ENCODE measurements at regions not wholly inside any gene's neighbourhood (a gene's known extent, or its start where the extent isn't known, plus 50 kb on each side); places are given as distances from the start of the nearest gene placed in this dataset.

DNA sequence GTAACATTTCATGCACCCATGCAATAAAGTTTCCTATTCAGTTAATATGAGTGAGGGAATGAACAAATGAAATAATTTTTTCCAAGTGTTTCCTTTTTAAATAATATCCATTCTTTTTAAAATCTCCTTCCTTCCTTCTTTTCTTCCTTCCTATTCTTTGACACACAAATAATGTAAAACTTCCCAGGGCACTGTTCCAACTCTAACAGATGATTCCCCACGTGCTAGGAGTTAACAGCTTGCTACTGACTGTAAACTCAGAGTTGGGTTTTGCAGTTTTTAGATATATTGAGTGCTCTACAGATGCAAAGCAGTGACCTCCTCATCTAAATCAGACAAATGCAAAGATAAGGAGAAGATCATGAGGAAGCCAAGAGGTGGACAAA lies 54.0 kb upstream of the POU2F1 start:
- Mint-ChIP-seq H3K4me1 (ENCODE audit: unreplicated experiment) (peaks cover 29% of the 10 kb centered on the region), H3K4me3 (ENCODE audit: unreplicated experiment) (no peak overlapping the region), H3K27me3 (ENCODE audit: unreplicated experiment) (no peaks in the 10 kb centered on the region), H3K36me3 (ENCODE audit: unreplicated experiment) (no peaks in the 10 kb centered on the region), H3K27ac (ENCODE audit: unreplicated experiment) (peak overlapping the region; percentile 63), H3K9me3 (ENCODE audit: unreplicated experiment) (no peaks in the 10 kb centered on the region)
- no peak for DNase-seq (ENCODE audit: extremely low spot score, unreplicated experiment)
- TF ChIP-seq, protein P1, sequence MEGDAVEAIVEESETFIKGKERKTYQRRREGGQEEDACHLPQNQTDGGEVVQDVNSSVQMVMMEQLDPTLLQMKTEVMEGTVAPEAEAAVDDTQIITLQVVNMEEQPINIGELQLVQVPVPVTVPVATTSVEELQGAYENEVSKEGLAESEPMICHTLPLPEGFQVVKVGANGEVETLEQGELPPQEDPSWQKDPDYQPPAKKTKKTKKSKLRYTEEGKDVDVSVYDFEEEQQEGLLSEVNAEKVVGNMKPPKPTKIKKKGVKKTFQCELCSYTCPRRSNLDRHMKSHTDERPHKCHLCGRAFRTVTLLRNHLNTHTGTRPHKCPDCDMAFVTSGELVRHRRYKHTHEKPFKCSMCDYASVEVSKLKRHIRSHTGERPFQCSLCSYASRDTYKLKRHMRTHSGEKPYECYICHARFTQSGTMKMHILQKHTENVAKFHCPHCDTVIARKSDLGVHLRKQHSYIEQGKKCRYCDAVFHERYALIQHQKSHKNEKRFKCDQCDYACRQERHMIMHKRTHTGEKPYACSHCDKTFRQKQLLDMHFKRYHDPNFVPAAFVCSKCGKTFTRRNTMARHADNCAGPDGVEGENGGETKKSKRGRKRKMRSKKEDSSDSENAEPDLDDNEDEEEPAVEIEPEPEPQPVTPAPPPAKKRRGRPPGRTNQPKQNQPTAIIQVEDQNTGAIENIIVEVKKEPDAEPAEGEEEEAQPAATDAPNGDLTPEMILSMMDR (IDR thresholded peaks at IDR 0.05): no peak

DNA sequence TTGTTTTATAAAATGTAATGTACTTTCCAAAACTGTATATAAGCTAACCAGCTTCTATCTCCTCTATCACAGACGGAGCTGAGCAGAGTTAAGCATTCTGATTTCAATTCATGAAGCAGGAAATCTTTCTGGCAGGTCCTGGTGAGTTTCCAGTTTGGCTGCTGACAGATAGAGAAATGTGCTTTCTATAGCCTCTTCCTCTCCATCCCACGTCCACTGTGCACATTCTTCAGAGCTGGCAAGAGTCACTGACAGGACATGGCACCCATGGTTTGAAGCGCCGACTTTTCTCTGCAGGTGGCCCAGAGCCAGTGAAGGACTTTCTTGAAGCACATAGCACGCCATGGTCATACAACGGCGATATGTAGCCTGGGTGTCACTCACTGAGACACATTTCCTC lies 52.3 kb upstream of the POU2F1 start:
- Mint-ChIP-seq H3K27me3 (ENCODE audit: unreplicated experiment) (no peaks in the 10 kb centered on the region), H3K27ac (ENCODE audit: unreplicated experiment) (no peak overlapping the region), H3K9me3 (ENCODE audit: unreplicated experiment) (no peaks in the 10 kb centered on the region), H3K4me3 (ENCODE audit: unreplicated experiment) (no peak overlapping the region), H3K4me1 (ENCODE audit: unreplicated experiment) (peaks cover 32% of the 10 kb centered on the region), H3K36me3 (ENCODE audit: unreplicated experiment) (no peaks in the 10 kb centered on the region)
- TF ChIP-seq, protein P1 (IDR thresholded peaks at IDR 0.05): no peak
- no peak for DNase-seq (ENCODE audit: extremely low spot score, unreplicated experiment)

DNA sequence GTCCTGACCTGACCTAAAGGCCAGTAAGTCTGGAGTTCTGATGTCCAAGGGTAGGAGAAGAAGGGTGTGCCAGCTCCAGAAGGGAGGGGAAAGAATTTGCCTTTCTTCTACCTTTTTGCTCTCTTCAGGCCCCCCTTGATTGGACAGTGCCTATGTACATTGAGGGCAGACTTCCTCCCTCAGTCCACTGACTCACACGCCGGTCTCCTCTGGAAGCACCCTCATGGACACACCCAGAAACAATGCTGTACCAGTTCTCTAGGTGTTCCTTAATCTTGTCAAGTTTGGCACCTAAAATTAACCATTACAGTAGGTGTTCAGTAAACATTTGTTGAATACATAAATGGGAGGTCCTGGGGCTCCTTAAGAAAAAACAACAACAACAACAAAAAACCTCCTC lies 51.0 kb upstream of the POU2F1 start:
- DNase-seq (ENCODE audit: extremely low spot score, unreplicated experiment): no peak
- Mint-ChIP-seq H3K9me3 (ENCODE audit: unreplicated experiment) (no peaks in the 10 kb centered on the region), H3K36me3 (ENCODE audit: unreplicated experiment) (no peaks in the 10 kb centered on the region), H3K27ac (ENCODE audit: unreplicated experiment) (no peak overlapping the region), H3K27me3 (ENCODE audit: unreplicated experiment) (no peaks in the 10 kb centered on the region), H3K4me3 (ENCODE audit: unreplicated experiment) (no peak overlapping the region), H3K4me1 (ENCODE audit: unreplicated experiment) (peaks cover 39% of the 10 kb centered on the region)
- TF ChIP-seq, protein P1 (IDR thresholded peaks at IDR 0.05): no peak
